Activated CD4-positive, alpha-beta memory T cell treated with anti-CD3 and anti-CD28 coated beads for 36 hours (primary cell): ENCODE measurements at regions not wholly inside any gene's neighbourhood (a gene's known extent, or its start where the extent isn't known, plus 50 kb on each side); places are given as distances from the start of the nearest gene placed in this dataset.

Source experiments
- CTCF ChIA-PET: fragments of 350-600 bp; sonication (Branson Sonifier 250); formaldehyde crosslinking; loops from one replicate; lab custom pipeline; 2021; ENCODE audit warnings: antibody characterized with exemption, inconsistent platforms; lab: Charles Lee
- POLR2A ChIA-PET: fragments of 350-600 bp; sonication (Branson Sonifier 250); formaldehyde crosslinking; loops from one replicate; lab custom pipeline; 2021; ENCODE audit warnings: antibody characterized with exemption; lab: Charles Lee
- DNase-seq: peaks from one replicate; pipeline ENCODE4 v3.0.0-alpha.2; 2020
- H3K27ac Mint-ChIP-seq: one replicate; pipeline ENCODE4 v1.8.0; 2021; ENCODE audit warnings: mixed read lengths
- H3K27me3 Mint-ChIP-seq: one replicate; pipeline ENCODE4 v1.8.0; 2021; ENCODE audit warnings: mixed read lengths
- H3K36me3 Mint-ChIP-seq: one replicate; pipeline ENCODE4 v1.8.0; 2021; ENCODE audit warnings: mixed read lengths
- H3K4me1 Mint-ChIP-seq: one replicate; pipeline ENCODE4 v1.8.0; 2021; ENCODE audit warnings: low read depth, mixed read lengths
- H3K4me3 Mint-ChIP-seq: one replicate; pipeline ENCODE4 v1.8.0; 2021; ENCODE audit warnings: mild to moderate bottlenecking, mixed read lengths
- H3K9me3 Mint-ChIP-seq: one replicate; pipeline ENCODE4 v1.8.0; 2021; ENCODE audit warnings: mixed read lengths
- intact Hi-C: fragments of 100-400 bp; cut with micrococcal nuclease; formaldehyde crosslinking; loops from one replicate; pipeline ENCODE4 v1.15.1; 2023

DNA sequence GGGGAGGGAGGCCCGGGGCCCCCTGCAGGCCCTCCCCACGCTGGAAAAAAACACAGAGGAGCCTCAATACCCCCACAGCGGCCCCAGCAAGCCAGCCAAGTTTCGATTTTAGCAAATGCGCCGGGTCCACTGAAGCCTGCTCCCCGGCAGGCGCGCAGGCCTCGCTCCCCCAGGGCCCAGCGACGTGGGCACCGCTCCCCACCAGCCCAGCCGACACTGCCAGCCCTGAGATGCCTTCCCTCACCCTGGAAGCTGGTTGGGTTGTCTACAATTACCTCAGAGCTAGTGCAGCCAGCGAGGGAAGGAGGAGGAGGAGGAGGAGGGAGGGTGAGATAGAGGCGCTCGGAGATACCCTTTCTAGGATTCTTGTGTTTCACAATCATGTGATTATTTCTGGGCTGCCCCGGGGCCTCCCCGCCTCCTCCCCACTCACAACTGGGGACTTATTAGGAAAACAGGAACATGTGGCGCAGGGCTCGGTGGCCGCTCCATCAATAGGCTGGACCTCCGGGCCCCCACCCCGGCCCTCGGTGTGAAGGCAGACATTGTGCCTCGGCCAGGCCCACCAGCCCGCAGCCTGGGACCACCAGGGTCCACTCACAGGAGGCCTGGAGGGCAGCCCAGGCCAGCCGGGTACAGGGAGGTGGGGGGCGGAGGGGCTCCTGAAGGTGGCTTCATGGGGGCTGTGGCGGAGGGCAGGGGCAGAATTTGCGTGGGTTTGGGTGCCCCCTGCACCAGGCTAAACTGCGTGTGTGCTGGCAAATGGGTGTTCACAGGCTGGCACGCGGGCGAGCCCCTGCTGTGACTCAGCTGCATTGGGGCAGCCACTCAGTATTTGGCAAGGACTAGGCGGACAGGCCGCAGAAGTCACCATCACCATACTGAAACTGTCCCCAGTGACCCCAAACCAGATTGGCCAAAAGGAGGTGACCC is 109.9 kb downstream of the NCOR2 start:
- Mint-ChIP-seq H3K27me3 (no peaks in the 10 kb centered on the region), H3K4me1 (peaks cover 38% of the 10 kb centered on the region), H3K4me3 (peak overlapping the region; percentile 55), H3K27ac (peak overlapping the region; percentile 70), H3K9me3 (peaks cover 3% of the 10 kb centered on the region), H3K36me3 (peaks cover 24% of the 10 kb centered on the region)
- CTCF ChIA-PET: interaction anchor here (1.0 to 3.0 kb wide), 2 partner anchors 8 to 88 kb away, joined by 3 to 15 read pairs; no protein-coding TSS in a partner anchor
- POLR2A ChIA-PET: no interaction called here
- intact Hi-C loops: loop anchor here (1.0 to 10.0 kb wide), 3 partner anchors 9 to 457 kb away; partner anchors contain the start of genes NCOR2 and UBC
- peak; percentile 76 for DNase-seq

DNA sequence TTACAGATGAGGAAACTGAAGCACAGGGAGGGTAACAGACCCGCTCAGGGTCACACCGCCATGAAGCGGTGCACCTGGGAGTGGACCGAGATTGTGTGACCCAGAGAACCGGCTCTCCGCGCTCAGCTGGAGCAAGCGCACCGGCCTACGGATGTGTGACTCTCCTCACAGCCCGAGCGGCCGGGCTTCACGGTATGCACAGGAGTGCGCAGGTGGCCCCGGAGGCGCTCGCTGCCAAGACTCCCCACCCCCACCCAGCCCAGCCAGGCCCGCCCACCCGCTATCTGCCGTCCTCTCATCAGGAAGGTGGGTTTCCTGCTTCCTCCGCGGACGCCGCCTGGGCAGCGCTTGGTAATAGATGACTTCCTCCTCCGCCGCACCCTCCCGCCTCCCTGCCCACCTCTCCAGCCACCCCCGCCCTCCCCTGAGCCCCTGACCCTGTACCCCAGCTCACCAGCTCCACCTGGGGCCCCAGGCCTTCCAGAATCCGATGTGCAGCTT is 110.7 kb downstream of the NCOR2 start:
- intact Hi-C loops: loop anchor here (1.0 to 10.0 kb wide), 3 partner anchors 10 to 458 kb away; partner anchors contain the start of genes NCOR2 and UBC
- peak; percentile 53 for DNase-seq
- CTCF ChIA-PET: interaction anchor here (1.0 to 3.0 kb wide), 2 partner anchors 9 to 89 kb away, joined by 3 to 15 read pairs; no protein-coding TSS in a partner anchor
- Mint-ChIP-seq H3K36me3 (peaks cover 22% of the 10 kb centered on the region), H3K27ac (peak overlapping the region; percentile 70), H3K4me3 (peak overlapping the region; percentile 55), H3K9me3 (peaks cover 3% of the 10 kb centered on the region), H3K27me3 (no peaks in the 10 kb centered on the region), H3K4me1 (peaks cover 41% of the 10 kb centered on the region)
- POLR2A ChIA-PET: interaction anchor here (1.6 kb wide), 1 partner anchor 9 kb away, joined by 12 read pairs; no protein-coding TSS in a partner anchor

DNA sequence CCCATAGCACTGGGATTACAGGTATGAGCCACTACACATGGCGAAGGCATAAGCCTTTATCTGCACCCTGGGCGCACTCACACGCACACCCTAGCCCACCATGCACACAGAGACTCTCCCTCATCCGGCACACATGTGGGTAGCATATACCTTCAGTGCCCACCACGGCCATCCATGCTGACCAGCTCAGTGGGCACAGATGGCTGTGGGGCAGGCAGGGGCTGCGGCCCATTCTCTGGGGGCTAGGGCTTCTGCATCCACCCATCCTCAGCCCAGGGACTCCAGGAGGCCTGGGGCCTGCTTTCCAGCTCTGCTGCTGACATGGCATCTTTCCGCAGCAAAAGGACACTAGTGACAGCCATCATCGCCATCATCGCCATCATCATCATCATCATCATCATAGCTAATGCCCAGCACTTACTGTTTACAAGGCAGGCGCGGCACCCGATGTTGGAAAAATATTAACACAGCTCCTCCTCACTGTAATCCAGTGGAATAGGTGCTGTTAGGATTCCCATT is 111.2 kb downstream of the NCOR2 start:
- Mint-ChIP-seq H3K9me3 (peaks cover 3% of the 10 kb centered on the region), H3K27ac (no peak overlapping the region), H3K4me1 (peaks cover 44% of the 10 kb centered on the region), H3K27me3 (no peaks in the 10 kb centered on the region), H3K36me3 (peaks cover 22% of the 10 kb centered on the region), H3K4me3 (no peak overlapping the region)
- no peak for DNase-seq
- CTCF ChIA-PET: interaction anchor here (3.0 kb wide), 1 partner anchor 9 kb away, joined by 15 read pairs; no protein-coding TSS in a partner anchor
- POLR2A ChIA-PET: interaction anchor here (1.6 kb wide), 1 partner anchor 10 kb away, joined by 12 read pairs; no protein-coding TSS in a partner anchor
- intact Hi-C loops: loop anchor here (2.0 to 10.0 kb wide), 2 partner anchors 111 to 459 kb away; partner anchors contain the start of genes NCOR2 and UBC

DNA sequence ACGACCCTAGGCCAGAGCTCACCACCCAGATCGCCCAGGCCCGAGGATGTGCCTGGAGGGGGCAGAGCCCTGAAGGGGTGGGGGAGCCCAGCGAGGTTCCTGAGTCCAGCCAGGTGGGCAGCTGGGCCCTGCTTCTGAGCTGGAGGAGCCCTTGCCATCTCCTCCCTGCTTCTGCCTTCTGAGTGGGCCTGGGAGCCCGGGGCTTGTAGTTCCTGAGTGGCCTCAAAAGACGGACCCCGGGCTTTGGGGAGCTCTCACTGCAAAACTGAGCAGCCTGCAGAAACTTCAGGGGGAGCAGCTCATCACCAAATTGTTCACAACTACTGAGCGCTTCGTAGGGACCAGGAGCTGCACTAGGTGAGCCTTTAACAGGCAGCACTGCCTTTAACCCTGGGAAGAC is 112.1 kb downstream of the NCOR2 start:
- Mint-ChIP-seq H3K4me3 (no peak overlapping the region), H3K27ac (no peak overlapping the region), H3K27me3 (no peaks in the 10 kb centered on the region), H3K36me3 (peaks cover 22% of the 10 kb centered on the region), H3K4me1 (peaks cover 52% of the 10 kb centered on the region), H3K9me3 (peaks cover 3% of the 10 kb centered on the region)
- CTCF ChIA-PET: interaction anchor here (3.0 kb wide), 1 partner anchor 10 kb away, joined by 15 read pairs; no protein-coding TSS in a partner anchor
- POLR2A ChIA-PET: interaction anchor here (1.0 to 1.6 kb wide), 2 partner anchors 11 to 483 kb away, joined by 3 to 12 read pairs; partner anchors contain the start of genes CCDC92 and ZNF664
- intact Hi-C loops: loop anchor here (10.0 kb wide), 1 partner anchor 459 kb away; the partner anchor contains the start of gene UBC
- no peak for DNase-seq

DNA sequence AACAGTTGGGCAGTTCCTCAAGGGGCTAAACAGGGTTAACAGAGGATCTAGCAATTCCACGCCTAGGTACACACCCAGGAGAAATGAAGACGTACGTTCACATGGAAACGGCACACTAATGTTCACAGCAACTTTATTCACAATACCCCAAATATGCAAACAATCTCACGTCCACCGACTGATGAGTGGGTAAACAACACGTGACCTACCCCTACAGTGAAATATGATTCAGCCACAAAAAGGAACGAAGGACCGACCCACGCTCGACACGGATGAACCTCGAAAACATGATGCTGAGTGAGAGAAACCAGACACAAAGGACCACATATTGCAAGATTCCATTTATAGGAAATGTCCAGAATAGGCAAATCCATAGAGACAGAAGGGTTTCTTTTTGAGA is 112.7 kb downstream of the NCOR2 start:
- Mint-ChIP-seq H3K27ac (peak overlapping the region; percentile 1), H3K27me3 (no peaks in the 10 kb centered on the region), H3K9me3 (peaks cover 3% of the 10 kb centered on the region), H3K4me3 (no peak overlapping the region), H3K4me1 (peaks cover 52% of the 10 kb centered on the region), H3K36me3 (peaks cover 18% of the 10 kb centered on the region)
- no peak for DNase-seq
- CTCF ChIA-PET: interaction anchor here (1.3 to 3.0 kb wide), 3 partner anchors 11 to 91 kb away, joined by 6 to 15 read pairs (median 7); no protein-coding TSS in a partner anchor
- intact Hi-C loops: loop anchor here (5.0 to 10.0 kb wide), 2 partner anchors 258 to 460 kb away; partner anchors contain the start of gene UBC
- POLR2A ChIA-PET: interaction anchor here (1.0 to 1.9 kb wide), 2 partner anchors 11 to 482 kb away, joined by 3 to 12 read pairs; partner anchors contain the start of genes CCDC92 and ZNF664

DNA sequence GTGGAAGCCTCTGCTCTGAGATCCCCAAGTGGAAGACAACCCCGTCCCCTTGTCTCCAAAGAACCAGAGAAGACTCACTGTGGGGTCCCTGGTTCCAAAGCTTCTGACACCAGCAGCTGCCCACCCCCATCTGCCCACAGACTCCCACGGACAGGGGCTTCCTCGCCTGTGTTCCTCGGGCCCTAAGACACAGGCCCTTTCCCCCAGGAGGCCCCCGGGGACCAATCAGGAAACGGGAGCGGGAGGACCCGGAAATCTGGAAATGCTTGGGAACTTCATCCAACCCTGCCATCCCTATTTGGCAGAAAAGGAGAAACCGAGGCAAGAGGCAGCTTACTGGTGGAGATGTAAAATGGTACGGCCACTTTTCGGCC is 113.1 kb downstream of the NCOR2 start:
- no peak overlapping the region for H3K4me3 Mint-ChIP-seq
- H3K9me3 Mint-ChIP-seq: peaks cover 3% of the 10 kb centered on the region
- H3K27me3 Mint-ChIP-seq: no peaks in the 10 kb centered on the region
- DNase-seq: no peak
- intact Hi-C loops: loop anchor here (5.0 to 10.0 kb wide), 2 partner anchors 258 to 460 kb away; partner anchors contain the start of gene UBC
- peaks cover 15% of the 10 kb centered on the region for H3K36me3 Mint-ChIP-seq
- no peak overlapping the region for H3K27ac Mint-ChIP-seq
- ChIA-PET CTCF (interaction anchor here (1.2 to 3.0 kb wide), 5 partner anchors 11 to 317 kb away, joined by 4 to 15 read pairs (median 7); no protein-coding TSS in a partner anchor), POLR2A (interaction anchor here (1.2 to 1.9 kb wide), 2 partner anchors 12 to 39 kb away, joined by 3 to 12 read pairs; no protein-coding TSS in a partner anchor)
- peaks cover 52% of the 10 kb centered on the region for H3K4me1 Mint-ChIP-seq

DNA sequence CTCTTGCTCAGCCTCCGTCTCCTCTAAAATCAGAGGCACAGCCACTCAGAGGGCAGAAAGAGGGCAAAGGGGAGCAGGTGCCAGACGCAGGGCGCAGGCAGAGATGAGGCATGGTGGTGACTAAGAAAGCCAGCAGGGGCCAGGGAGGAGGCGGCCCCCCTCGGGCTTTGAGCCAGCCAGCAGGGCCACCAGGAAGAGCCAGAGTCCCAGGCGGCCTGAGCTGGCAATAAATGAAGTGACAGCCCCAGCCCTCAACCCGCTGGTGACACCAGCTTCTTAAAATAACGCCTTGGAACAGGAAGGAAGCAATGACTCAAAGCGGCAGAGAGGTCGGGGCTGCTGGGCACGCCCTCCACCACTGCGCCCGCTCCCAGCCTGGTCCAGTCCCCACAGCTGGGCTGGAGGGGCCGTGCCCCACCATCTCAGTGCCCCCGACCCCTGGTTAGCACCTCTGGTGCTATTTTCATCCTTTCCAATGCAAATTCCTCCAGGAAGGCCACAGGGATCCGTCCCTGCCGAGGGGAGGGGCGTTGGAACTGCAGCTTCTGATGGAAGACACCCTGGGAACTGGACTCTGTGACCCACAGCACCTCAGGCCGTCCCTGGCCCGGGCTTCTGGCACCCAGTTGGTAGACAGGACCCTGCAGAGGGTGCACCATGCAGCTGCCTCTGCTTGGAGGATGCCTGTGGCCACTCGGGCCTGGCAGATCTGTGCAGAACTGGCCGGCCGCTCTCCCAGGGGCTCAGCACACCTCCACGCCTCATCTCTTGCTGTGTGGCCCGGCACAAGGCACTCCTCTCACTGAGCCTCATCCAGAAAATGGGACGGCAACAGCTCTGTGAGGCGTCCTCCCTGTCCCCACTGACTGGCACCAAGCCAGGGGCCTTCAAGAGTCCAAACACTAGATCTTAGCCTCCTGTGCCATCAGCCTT is 113.7 kb downstream of the NCOR2 start:
- DNase-seq: peak; percentile 94
- ChIA-PET POLR2A (interaction anchor here (0.6 to 1.9 kb wide), 3 partner anchors 12 to 113 kb away, joined by 3 to 12 read pairs (median 3); no protein-coding TSS in a partner anchor), CTCF (interaction anchor here (0.7 to 1.6 kb wide), 10 partner anchors 12 to 318 kb away, joined by 3 to 10 read pairs (median 5); no protein-coding TSS in a partner anchor)
- intact Hi-C loops: loop anchor here (1.0 to 10.0 kb wide), 5 partner anchors 13 to 461 kb away; partner anchors contain the start of gene UBC
- peak overlapping the region; percentile 12 for H3K4me3 Mint-ChIP-seq
- H3K27ac Mint-ChIP-seq: peak overlapping the region; percentile 54
- H3K27me3 Mint-ChIP-seq: no peaks in the 10 kb centered on the region
- no peaks in the 10 kb centered on the region for H3K9me3 Mint-ChIP-seq
- peaks cover 52% of the 10 kb centered on the region for H3K4me1 Mint-ChIP-seq
- H3K36me3 Mint-ChIP-seq: peaks cover 13% of the 10 kb centered on the region

DNA sequence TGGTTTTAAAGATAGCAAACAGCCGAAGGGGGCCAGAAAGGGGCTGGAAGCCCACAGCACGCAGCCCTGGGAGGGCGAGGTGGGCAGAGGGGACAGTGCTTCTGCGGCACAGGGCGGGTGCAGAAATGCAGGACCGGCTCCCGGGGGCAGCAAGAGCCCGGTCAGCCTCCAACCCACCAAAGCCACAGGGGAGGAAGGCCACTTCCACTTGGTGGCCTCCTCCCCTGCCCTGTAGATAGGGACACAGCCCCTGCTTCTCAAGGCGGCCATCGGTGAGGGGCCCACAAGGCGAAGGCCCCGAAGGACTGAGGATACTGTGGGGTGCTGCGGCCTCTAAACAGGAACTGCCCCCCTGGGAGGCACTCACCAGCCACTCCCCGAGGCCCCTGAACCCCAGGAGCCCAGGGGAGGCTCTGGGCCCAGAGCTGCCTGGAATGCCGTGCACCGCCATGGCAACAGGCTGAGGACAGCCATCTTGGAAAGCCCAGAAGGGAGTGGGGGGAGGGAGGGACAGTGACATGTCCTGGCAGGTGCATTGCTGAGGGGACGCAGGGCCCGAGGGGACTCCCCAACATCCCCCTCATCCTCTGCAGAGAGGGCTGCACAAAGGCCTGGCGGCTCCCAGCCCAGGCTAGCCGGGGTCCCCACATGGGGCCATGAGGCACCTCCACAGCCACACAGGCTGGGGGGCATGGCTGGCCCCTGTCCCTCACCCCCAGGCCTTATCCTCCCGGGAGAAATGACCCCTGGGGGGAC is 114.7 kb downstream of the NCOR2 start:
- peaks cover 43% of the 10 kb centered on the region for H3K4me1 Mint-ChIP-seq
- peaks cover 10% of the 10 kb centered on the region for H3K36me3 Mint-ChIP-seq
- CTCF ChIA-PET: interaction anchor here (1.0 to 1.6 kb wide), 7 partner anchors 13 to 319 kb away, joined by 3 to 10 read pairs (median 5); no protein-coding TSS in a partner anchor
- peak overlapping the region; percentile 54 for H3K27ac Mint-ChIP-seq
- DNase-seq: no peak
- intact Hi-C loops: loop anchor here (1.0 to 10.0 kb wide), 5 partner anchors 14 to 462 kb away; partner anchors contain the start of gene UBC
- H3K9me3 Mint-ChIP-seq: no peaks in the 10 kb centered on the region
- POLR2A ChIA-PET: interaction anchor here (0.6 to 1.9 kb wide), 3 partner anchors 13 to 114 kb away, joined by 3 to 12 read pairs (median 3); no protein-coding TSS in a partner anchor
- peak overlapping the region; percentile 12 for H3K4me3 Mint-ChIP-seq
- no peaks in the 10 kb centered on the region for H3K27me3 Mint-ChIP-seq

DNA sequence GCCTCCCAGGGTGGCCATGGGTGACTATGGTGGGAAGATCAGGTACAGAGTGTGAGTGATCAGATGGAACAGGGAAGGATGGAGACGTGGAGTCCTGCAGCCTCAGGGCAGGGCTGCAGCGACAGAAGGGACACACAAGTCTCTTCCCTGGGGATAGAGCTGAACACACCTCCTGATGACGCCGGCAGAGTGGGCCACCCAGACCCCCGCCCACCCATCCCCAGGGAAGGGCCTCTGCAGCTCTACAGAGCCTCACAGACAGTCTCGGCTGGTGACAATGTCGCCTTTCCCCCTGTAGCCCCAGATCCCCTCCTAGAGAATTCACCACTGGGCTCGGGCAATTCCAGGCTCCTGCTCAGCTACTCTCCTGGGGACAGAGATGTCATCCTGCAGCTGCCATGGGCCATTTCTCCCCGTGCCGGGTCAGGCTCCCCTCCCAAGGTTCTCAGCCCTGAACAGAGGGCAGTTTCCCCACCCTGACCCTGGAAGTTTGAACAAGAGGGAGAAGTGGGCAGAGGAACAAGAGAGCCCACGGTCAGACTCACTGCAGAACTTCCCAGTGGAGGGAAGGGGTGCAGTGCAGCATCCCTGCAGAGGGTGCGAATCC is 115.7 kb downstream of the NCOR2 start:
- ChIA-PET POLR2A (no interaction called here), CTCF (no interaction called here)
- no peak for DNase-seq
- Mint-ChIP-seq H3K27ac (no peak overlapping the region), H3K9me3 (no peaks in the 10 kb centered on the region), H3K4me1 (peaks cover 43% of the 10 kb centered on the region), H3K36me3 (peaks cover 10% of the 10 kb centered on the region), H3K4me3 (no peak overlapping the region), H3K27me3 (no peaks in the 10 kb centered on the region)
- intact Hi-C loops: loop anchor here (5.0 to 10.0 kb wide), 2 partner anchors 261 to 463 kb away; partner anchors contain the start of gene UBC
